Omental fat pad (tissue), 3 donors: ENCODE measurements at regions not wholly inside any gene's neighbourhood (a gene's known extent, or its start where the extent isn't known, plus 50 kb on each side); places are given as distances from the start of the nearest gene placed in this dataset.

Source experiments
- ATAC-seq: fragments of 150-250 bp; one replicate; pipeline ENCODE4 v1.9.1; 2016; ENCODE audit warnings: mild to moderate bottlenecking, moderate library complexity; ENCODE audit not compliant: low FRiP score
- DNase-seq: peaks from one replicate; pipeline ENCODE4 v3.0.0-alpha.2; 2019; ENCODE audit warnings: low spot score
- TF ChIP-seq, protein P1 (sequence below), 3 donors: fragments of 450-650 bp; IDR thresholded peaks; one replicate each; pipeline ENCODE4 v1.5.1; 2016 to 2017; ENCODE audit warnings: antibody characterized with exemption in 3 of 3, mild to moderate bottlenecking in 3 of 3, moderate library complexity in 2 of 3

DNA sequence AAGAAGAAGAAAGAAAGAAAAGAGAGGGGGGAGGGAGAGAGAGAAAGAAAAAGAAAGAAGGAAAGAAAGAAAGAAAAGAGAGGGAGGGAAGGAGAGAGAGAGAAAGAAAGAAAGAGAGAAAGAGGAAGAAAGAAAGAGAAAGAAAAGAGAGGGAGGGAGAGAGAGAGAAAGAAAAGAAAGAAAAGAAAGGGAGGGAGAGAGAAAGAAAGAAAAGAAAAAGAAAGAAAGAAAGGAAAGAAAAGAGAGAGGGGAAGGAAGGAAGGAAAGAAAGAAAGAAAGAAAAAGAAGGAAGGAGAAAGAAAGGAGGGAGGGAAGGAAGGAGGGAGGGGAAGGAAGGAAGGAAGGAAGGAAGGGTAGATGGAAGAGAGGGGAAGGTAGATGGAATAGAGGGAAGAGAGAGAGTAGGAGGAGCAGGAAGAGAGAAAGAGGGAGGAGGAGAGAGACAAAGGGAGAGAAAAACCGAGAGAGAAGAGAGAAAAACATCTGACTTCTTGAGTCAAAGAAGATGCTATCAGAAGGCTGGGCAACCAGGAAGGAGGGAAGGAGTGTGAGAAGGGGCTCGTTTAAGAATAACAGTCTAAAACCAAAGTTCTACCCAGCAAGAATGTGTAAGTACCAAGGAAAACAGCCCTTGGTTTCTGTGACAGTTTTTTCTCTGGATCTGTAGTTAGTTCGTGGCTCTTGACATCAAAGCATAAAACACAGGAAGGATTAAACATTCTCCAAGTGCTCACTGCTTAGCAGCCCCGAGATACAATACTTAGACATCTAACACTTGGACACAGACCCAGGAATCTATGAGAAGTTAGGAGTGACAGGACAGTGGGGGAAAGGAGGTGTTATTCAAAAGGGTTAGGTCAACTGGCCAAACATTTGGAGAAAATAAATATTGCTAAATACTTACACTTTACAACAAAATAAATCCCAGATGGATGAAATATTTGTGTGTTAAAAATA is 131.9 kb upstream of the STMND1 start:
- TF ChIP-seq, protein P1, sequence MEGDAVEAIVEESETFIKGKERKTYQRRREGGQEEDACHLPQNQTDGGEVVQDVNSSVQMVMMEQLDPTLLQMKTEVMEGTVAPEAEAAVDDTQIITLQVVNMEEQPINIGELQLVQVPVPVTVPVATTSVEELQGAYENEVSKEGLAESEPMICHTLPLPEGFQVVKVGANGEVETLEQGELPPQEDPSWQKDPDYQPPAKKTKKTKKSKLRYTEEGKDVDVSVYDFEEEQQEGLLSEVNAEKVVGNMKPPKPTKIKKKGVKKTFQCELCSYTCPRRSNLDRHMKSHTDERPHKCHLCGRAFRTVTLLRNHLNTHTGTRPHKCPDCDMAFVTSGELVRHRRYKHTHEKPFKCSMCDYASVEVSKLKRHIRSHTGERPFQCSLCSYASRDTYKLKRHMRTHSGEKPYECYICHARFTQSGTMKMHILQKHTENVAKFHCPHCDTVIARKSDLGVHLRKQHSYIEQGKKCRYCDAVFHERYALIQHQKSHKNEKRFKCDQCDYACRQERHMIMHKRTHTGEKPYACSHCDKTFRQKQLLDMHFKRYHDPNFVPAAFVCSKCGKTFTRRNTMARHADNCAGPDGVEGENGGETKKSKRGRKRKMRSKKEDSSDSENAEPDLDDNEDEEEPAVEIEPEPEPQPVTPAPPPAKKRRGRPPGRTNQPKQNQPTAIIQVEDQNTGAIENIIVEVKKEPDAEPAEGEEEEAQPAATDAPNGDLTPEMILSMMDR (IDR thresholded peaks at IDR 0.05): no peak
- ATAC-seq: no peak

DNA sequence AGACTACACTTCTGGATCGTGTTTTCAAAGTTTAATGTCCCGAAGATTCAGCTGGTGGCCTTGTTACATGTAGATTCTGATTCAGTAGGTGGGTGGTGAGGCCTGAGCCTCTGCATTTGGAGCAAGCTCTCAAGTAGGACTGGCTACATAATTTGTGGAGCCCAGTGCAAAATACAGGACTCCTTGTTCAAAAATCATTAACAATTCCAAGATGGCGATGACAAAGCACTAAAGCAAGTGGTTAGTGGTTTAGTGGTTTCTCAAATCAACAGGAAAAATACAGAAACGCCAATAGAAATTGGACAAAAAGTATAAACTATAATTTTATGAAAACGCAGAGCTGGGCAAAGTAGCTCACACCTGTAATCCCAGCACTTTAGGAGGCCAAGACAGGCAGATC is 133.7 kb upstream of the STMND1 start:
- ATAC-seq: no peak
- no peak for DNase-seq
- TF ChIP-seq, protein P1 (IDR thresholded peaks at IDR 0.05): no peak

More for the DNA sequence above, 131.9 kb upstream of the STMND1 start:
- no peak for DNase-seq

DNA sequence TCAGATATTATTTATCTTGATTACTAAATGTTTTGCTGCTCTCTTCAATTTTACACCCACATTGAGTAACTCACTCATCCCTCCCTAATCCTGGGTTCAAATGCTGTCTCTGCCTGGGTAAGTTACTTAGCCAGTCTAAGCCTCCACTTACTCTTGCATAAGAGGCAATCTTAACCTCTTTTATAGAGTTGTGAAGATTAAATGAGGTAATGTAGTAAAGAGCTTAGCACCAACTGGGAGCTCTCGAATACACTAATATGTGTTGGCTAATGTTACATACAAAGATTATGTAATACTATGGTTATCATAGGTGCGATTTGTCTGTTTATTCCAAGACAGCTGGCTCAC is 134.4 kb upstream of the STMND1 start:
- no peak for DNase-seq
- TF ChIP-seq, protein P1 (IDR thresholded peaks at IDR 0.05): no peak
- ATAC-seq: peak; percentile 69

DNA sequence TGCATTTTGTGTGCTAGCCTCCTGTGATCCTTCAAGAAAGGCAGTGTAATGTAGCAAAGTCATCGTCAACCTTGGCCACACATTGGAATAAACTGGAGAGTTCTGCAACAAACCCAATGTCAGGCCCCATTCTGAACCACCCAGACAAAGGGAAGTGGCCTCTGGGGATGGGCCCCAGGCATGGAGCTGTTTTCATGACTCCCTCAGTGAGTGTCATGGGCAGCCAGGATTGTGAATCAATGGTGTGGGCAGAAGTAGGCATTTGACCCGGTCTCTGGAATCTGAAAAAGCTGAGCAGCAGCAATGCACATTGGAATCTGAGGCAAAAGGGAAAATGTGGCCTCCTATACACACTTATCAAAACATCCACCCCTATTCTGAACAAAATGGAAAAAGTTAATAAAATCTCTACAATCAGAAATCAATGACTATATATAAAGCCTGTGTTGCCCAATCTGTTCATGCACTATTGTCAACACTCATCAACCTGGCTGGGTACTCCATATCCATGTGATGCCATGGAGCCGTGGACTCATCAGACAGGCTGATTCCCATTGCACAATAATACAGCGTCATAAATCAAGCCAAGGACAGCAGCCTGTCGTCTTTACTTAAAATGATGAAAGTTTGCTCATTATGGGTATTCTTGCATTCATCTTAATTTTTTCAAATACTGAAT is 134.9 kb upstream of the STMND1 start:
- TF ChIP-seq, protein P1 (IDR thresholded peaks at IDR 0.05): no peak
- ATAC-seq (peak; percentile 85), DNase-seq (no peak)

DNA sequence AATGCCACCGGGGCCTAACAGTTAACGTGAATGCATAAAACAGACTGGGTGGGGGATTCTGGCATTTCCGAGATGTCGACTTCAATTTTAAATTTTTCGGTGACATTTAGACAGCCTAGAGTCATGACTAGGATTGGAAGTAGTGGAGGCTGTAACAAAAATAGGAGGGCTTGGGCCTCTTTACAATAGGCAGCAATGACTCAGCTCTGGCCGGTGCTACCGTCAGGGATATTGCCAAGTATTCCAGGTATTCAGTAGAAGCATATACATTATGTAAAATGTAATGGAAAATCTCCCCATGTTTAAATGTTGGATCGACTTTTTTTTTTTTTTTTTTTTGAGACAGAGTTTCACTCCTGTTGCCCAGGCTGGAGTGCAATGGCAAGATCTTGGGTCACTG is 136.2 kb upstream of the STMND1 start:
- TF ChIP-seq, protein P1 (IDR thresholded peaks at IDR 0.05): no peak
- ATAC-seq (no peak), DNase-seq (no peak)

DNA sequence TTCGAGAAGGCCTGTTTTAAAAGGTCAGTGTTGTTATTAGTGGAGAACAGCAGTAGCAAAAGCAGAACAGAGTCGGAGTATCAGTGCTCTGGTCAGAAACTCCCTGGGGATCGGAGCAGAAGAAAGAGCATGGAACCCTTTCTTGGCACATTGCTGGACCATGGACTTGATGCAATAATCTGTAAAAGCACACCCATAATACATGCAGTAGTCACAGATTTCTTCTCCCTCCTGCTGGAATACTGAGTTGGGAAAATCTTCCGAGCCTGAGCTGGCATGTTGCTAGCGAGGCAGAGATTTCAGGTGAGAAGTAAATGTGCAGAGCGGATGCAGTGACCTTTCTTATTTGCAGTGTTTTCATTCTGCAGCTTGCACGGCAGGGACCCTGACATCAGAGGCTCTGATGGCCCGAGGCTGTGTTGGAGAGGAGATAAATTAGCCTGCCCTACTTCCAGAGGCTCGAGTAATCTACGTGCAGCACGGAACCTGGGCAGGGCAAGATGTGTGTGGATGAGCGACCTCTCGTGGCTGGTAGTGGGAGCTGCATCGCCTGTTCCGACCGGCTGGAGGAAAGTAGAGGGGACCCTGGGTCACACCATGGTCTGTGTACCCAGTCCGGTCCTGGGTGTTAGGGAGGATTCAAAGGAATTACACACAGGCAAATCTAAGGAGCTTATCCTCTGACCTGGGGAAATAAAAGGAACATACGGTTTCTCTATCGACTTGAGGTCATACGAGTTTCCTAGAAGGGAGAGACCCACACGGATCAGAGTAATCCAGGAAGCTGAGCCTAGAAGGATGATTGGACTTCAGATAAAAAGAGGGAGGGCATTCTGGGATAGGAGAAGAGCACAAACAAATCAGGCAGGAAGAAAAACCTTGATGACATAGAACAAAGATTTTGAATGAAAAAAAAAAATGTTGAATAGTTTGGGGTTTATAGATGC is 137.0 kb upstream of the STMND1 start:
- ATAC-seq (peak; percentile 76), DNase-seq (peak; percentile 59)
- TF ChIP-seq, protein P1 (IDR thresholded peaks at IDR 0.05): peak in 1 of 3 donors; percentile 30
